Uterus (tissue), 3 donors: ENCODE measurements at regions not wholly inside any gene's neighbourhood (a gene's known extent, or its start where the extent isn't known, plus 50 kb on each side); places are given as distances from the start of the nearest gene placed in this dataset.

Experiments used
- DNase-seq, 2 donors: peaks; one replicate each; pipeline ENCODE4 v3.0.0-alpha.2; 2019 to 2020
- H3K27ac ChIP-seq, 2 donors: fragments of 200-600 bp; sonication (generic); 1 replicate in 1 of 2; 2 replicates in 1 of 2; pipeline ENCODE4 v1.5.1; 2016 to 2018
- H3K27me3 ChIP-seq, 2 donors: fragments of 200-600 bp; sonication (generic); one replicate each; pipeline ENCODE4 v1.5.1; 2018 to 2019; ENCODE audit warnings: control low read depth in 1 of 2
- H3K36me3 ChIP-seq, 2 donors: fragments of 200-600 bp; sonication (generic); one replicate each; pipeline ENCODE4 v1.5.1; 2019; ENCODE audit warnings: control low read depth in 1 of 2
- H3K4me1 ChIP-seq, 2 donors: fragments of 200-600 bp; sonication (generic); one replicate each; pipeline ENCODE4 v1.5.1; 2018 to 2019; ENCODE audit warnings: control low read depth in 1 of 2
- H3K4me3 ChIP-seq, 2 donors: fragments of 200-600 bp; sonication (generic); 1 replicate in 1 of 2; 2 replicates in 1 of 2; pipeline ENCODE4 v1.5.1; 2018 to 2019; ENCODE audit warnings: mild to moderate bottlenecking in 1 of 2
- H3K9me3 ChIP-seq, 2 donors: fragments of 200-600 bp; sonication (generic); one replicate each; pipeline ENCODE4 v1.5.1; 2019; ENCODE audit warnings: control low read depth in 1 of 2
- CTCF ChIP-seq, 4 experiments: fragments of 200-600 bp in 2 of 4; fragments of 450-650 bp in 2 of 4; sonication (generic) in 2 of 4; IDR thresholded peaks; one replicate each; pipeline ENCODE4 v1.5.1; 2016 to 2019; ENCODE audit warnings: antibody characterized with exemption in 4 of 4, mild to moderate bottlenecking in 2 of 4, moderate library complexity in 1 of 4
- POLR2A ChIP-seq, 2 donors: fragments of 450-650 bp; IDR thresholded peaks; one replicate each; pipeline ENCODE4 v1.6.1; 2016; ENCODE audit warnings: antibody characterized with exemption in 2 of 2, mild to moderate bottlenecking in 1 of 2, moderate library complexity in 1 of 2
- intact Hi-C: fragments of 100-400 bp; cut with DNase I; formaldehyde crosslinking; loops from one replicate; pipeline ENCODE4 v1.15.1; 2023; ENCODE audit warnings: low total_unique reads
- donor health status: DM: yes; HTN: yes; CAD: no.

- Histone ChIP-seq H3K4me1 (no peaks in the 10 kb centered on the region), H3K9me3 (no peaks in the 10 kb centered on the region), H3K36me3 (no peaks in the 10 kb centered on the region), H3K27ac (no peak overlapping the region), H3K4me3 (no peak overlapping the region), H3K27me3 (no peaks in the 10 kb centered on the region)
- DNase-seq: no peak
- TF ChIP-seq POLR2A (IDR thresholded peaks at IDR 0.05) (no peak), CTCF (IDR thresholded peaks at IDR 0.05) (no peak)
- intact Hi-C loops: no loop called here
Observed at GRCh38 chr6:14222956-14223355, 105.4 kb downstream of the CD83 start.

GRCh38 chr6:14224359-14225103 lies 107.0 kb downstream of the CD83 start:
- DNase-seq: no peak
- TF ChIP-seq POLR2A (IDR thresholded peaks at IDR 0.05): no peak
- no peak for TF ChIP-seq CTCF (IDR thresholded peaks at IDR 0.05)
- Histone ChIP-seq H3K4me1 (no peaks in the 10 kb centered on the region), H3K9me3 (no peaks in the 10 kb centered on the region), H3K27ac (no peak overlapping the region), H3K36me3 (no peaks in the 10 kb centered on the region), H3K27me3 (no peaks in the 10 kb centered on the region), H3K4me3 (no peak overlapping the region)
- intact Hi-C loops: no loop called here

- Histone ChIP-seq H3K36me3 (no peaks in the 10 kb centered on the region), H3K27ac (no peak overlapping the region), H3K4me1 (no peaks in the 10 kb centered on the region), H3K9me3 (no peaks in the 10 kb centered on the region), H3K4me3 (no peak overlapping the region), H3K27me3 (no peaks in the 10 kb centered on the region)
- intact Hi-C loops: no loop called here
- no peak for TF ChIP-seq POLR2A (IDR thresholded peaks at IDR 0.05)
- TF ChIP-seq CTCF (IDR thresholded peaks at IDR 0.05): no peak
- no peak for DNase-seq
Observed at GRCh38 chr6:14226051-14226660, 108.6 kb downstream of the CD83 start.

- no peak overlapping the region for H3K4me3 ChIP-seq
- intact Hi-C loops: no loop called here
- H3K27ac ChIP-seq: no peak overlapping the region
- no peaks in the 10 kb centered on the region for H3K36me3 ChIP-seq
- TF ChIP-seq CTCF (IDR thresholded peaks at IDR 0.05) (no peak), POLR2A (IDR thresholded peaks at IDR 0.05) (no peak)
- no peaks in the 10 kb centered on the region for H3K4me1 ChIP-seq
- DNase-seq: no peak
- no peaks in the 10 kb centered on the region for H3K9me3 ChIP-seq
- H3K27me3 ChIP-seq: no peaks in the 10 kb centered on the region
Observed at GRCh38 chr6:14228571-14228970, 111.0 kb downstream of the CD83 start.

GRCh38 chr6:14231071-14231483 lies 113.5 kb downstream of the CD83 start:
- intact Hi-C loops: no loop called here
- Histone ChIP-seq H3K4me3 (no peak overlapping the region), H3K27me3 (no peaks in the 10 kb centered on the region), H3K27ac (no peak overlapping the region), H3K9me3 (no peaks in the 10 kb centered on the region), H3K4me1 (no peaks in the 10 kb centered on the region), H3K36me3 (no peaks in the 10 kb centered on the region)
- no peak for TF ChIP-seq POLR2A (IDR thresholded peaks at IDR 0.05)
- no peak for TF ChIP-seq CTCF (IDR thresholded peaks at IDR 0.05)
- no peak for DNase-seq
